ENCODE measurements at regions not wholly inside any gene's neighbourhood (a gene's known extent, or its start where the extent isn't known, plus 50 kb on each side); places are given as distances from the start of the nearest gene placed in this dataset.

GRCh38 chr19:29129148-29129547 is 83.8 kb downstream of the UQCRFS1 start:
- intact Hi-C loops (cut with DNase I; ENCODE audit: low total_unique reads): no loop called here
- TF ChIP-seq POLR2AphosphoS5 (IDR thresholded peaks at IDR 0.05): no peak
- no peak overlapping the region for H3K4me3 ChIP-seq
- no peaks in the 10 kb centered on the region for H3K36me3 ChIP-seq
- no peak overlapping the region for H3K27ac ChIP-seq
- peaks cover 0 to 13% of the 10 kb centered on the region in 2 donors for H3K27me3 ChIP-seq
- DNase-seq (ENCODE audit: low spot score in 2 of 2): no peak
- H3K4me1 ChIP-seq: no peaks in the 10 kb centered on the region
- peaks cover 11 to 18% of the 10 kb centered on the region in 2 donors for H3K9me3 ChIP-seq

GRCh38 chr19:29128203-29128602 is 84.7 kb downstream of the UQCRFS1 start:
- Histone ChIP-seq H3K27me3 (peaks cover 0 to 13% of the 10 kb centered on the region in 2 donors), H3K27ac (no peak overlapping the region), H3K9me3 (peaks cover 11 to 15% of the 10 kb centered on the region in 2 donors), H3K4me3 (no peak overlapping the region), H3K4me1 (no peaks in the 10 kb centered on the region), H3K36me3 (no peaks in the 10 kb centered on the region)
- DNase-seq (ENCODE audit: low spot score in 2 of 2): no peak
- intact Hi-C loops (cut with DNase I; ENCODE audit: low total_unique reads): no loop called here
- TF ChIP-seq POLR2A (IDR thresholded peaks at IDR 0.05) (no peak), CTCF (IDR thresholded peaks at IDR 0.05) (no peak), POLR2AphosphoS5 (IDR thresholded peaks at IDR 0.05) (no peak)

- no peaks in the 10 kb centered on the region for H3K4me1 ChIP-seq
- no peak overlapping the region for H3K4me3 ChIP-seq
- intact Hi-C loops (cut with DNase I; ENCODE audit: low total_unique reads): no loop called here
- TF ChIP-seq POLR2A (IDR thresholded peaks at IDR 0.05) (no peak), CTCF (IDR thresholded peaks at IDR 0.05) (no peak), POLR2AphosphoS5 (IDR thresholded peaks at IDR 0.05) (no peak)
- H3K9me3 ChIP-seq: peaks cover 4 to 6% of the 10 kb centered on the region in 2 donors
- DNase-seq (ENCODE audit: low spot score in 2 of 2): no peak
- H3K27ac ChIP-seq: no peak overlapping the region
- H3K27me3 ChIP-seq: peaks cover 0 to 3% of the 10 kb centered on the region in 2 donors
- no peaks in the 10 kb centered on the region for H3K36me3 ChIP-seq
These were observed 90.8 kb downstream of the UQCRFS1 start for GRCh38 chr19:29122185-29122584.

GRCh38 chr19:29121684-29122083 is 91.3 kb downstream of the UQCRFS1 start:
- no peak for TF ChIP-seq CTCF (IDR thresholded peaks at IDR 0.05)
- TF ChIP-seq POLR2AphosphoS5 (IDR thresholded peaks at IDR 0.05): no peak
- no peak for TF ChIP-seq POLR2A (IDR thresholded peaks at IDR 0.05)
- intact Hi-C loops (cut with DNase I; ENCODE audit: low total_unique reads): no loop called here
- Histone ChIP-seq H3K27ac (no peak overlapping the region), H3K27me3 (peaks cover 0 to 3% of the 10 kb centered on the region in 2 donors), H3K36me3 (no peaks in the 10 kb centered on the region), H3K4me1 (no peaks in the 10 kb centered on the region), H3K4me3 (no peak overlapping the region), H3K9me3 (peaks cover 4 to 6% of the 10 kb centered on the region in 2 donors)
- DNase-seq (ENCODE audit: low spot score in 2 of 2): no peak

- no peak for TF ChIP-seq POLR2A (IDR thresholded peaks at IDR 0.05)
- TF ChIP-seq CTCF (IDR thresholded peaks at IDR 0.05): no peak
- no peak for TF ChIP-seq POLR2AphosphoS5 (IDR thresholded peaks at IDR 0.05)
- DNase-seq (ENCODE audit: low spot score in 2 of 2): no peak
- Histone ChIP-seq H3K27ac (no peak overlapping the region), H3K4me3 (no peak overlapping the region), H3K4me1 (no peaks in the 10 kb centered on the region), H3K36me3 (no peaks in the 10 kb centered on the region), H3K27me3 (no peaks in the 10 kb centered on the region), H3K9me3 (peaks cover 4 to 6% of the 10 kb centered on the region in 2 donors)
- intact Hi-C loops (cut with DNase I; ENCODE audit: low total_unique reads): no loop called here
These were observed 92.5 kb downstream of the UQCRFS1 start for GRCh38 chr19:29120466-29120865.

- peaks cover 4% of the 10 kb centered on the region in 2 donors for H3K9me3 ChIP-seq
- no peak for DNase-seq (ENCODE audit: low spot score in 2 of 2)
- intact Hi-C loops (cut with DNase I; ENCODE audit: low total_unique reads): no loop called here
- H3K27ac ChIP-seq: no peak overlapping the region
- no peaks in the 10 kb centered on the region for H3K36me3 ChIP-seq
- no peak for TF ChIP-seq POLR2AphosphoS5 (IDR thresholded peaks at IDR 0.05)
- no peak for TF ChIP-seq CTCF (IDR thresholded peaks at IDR 0.05)
- TF ChIP-seq POLR2A (IDR thresholded peaks at IDR 0.05): no peak
- H3K4me1 ChIP-seq: no peaks in the 10 kb centered on the region
- no peak overlapping the region for H3K4me3 ChIP-seq
- no peaks in the 10 kb centered on the region for H3K27me3 ChIP-seq
These were observed 93.4 kb downstream of the UQCRFS1 start for GRCh38 chr19:29119590-29119989.
